ENCODE measurements at regions not wholly inside any gene's neighbourhood (a gene's known extent, or its start where the extent isn't known, plus 50 kb on each side); places are given as distances from the start of the nearest gene placed in this dataset.

- TF ChIP-seq CTCF (conservative IDR thresholded peaks at IDR 0.05 in 1 of 2, IDR thresholded peaks at IDR 0.05 in 1 of 2; ENCODE audit: extremely low read depth in 1 of 2, insufficient read depth in 1 of 2, low read depth in 1 of 2, low read length in 2 of 2), result no peak
- no peak for TF ChIP-seq EZH2 (IDR thresholded peaks at IDR 0.05; ENCODE audit: borderline replicate concordance, low read length)
Measured at GRCh38 chr6:3619201-3619600, 132.3 kb downstream of the PXDC1 start.

All from mammary epithelial cell (primary cell).